ENCODE measurements at regions not wholly inside any gene's neighbourhood (a gene's known extent, or its start where the extent isn't known, plus 50 kb on each side); places are given as distances from the start of the nearest gene placed in this dataset.

DNA sequence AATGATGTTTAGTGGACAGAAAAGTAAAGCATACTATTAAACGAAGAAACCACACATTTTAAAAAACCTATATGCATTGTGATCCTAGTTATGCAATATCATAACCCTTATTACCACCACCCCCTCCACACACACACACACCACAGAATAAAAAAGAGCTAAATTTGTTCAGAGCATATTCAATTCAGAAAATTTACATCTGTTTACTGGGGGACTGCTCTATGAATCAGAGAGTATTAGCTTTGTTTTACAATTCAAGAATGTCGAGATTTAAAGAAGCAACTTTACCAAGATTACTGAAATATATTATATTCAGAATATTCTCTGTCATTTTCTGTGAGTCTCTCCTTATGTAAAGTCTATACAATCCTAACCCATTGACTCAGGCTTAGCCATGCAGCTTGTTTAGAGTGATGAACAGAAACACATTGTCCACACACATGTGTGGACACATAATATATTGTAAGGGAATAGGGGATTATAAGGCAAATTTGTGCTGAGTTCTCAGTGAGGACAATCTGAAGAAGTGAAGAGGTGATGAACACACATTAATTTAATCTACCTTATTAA is 369.6 kb upstream of the MARCKS start:
- H3K27ac ChIP-seq (ENCODE audit: low read depth, low read length), result no peak overlapping the region
- H2AFZ ChIP-seq (ENCODE audit: low read depth, low read length, poor library complexity, severe bottlenecking), result no peak overlapping the region
- ChIA-PET RAD21 (ENCODE audit: low non-redundant PET in 1 of 2, low total read pairs in 2 of 2, uncharacterized antibody in 2 of 2, unreplicated experiment in 2 of 2) (interaction anchor here in 1 of 2 experiments (0.6 kb wide), 1 partner anchor 72 kb away, joined by 4 read pairs; no protein-coding TSS in a partner anchor), CTCF (interaction anchor here (0.7 kb wide), 1 partner anchor 17 kb away, joined by 3 read pairs; no protein-coding TSS in a partner anchor), POLR2A (no interaction called here)
- no peak overlapping the region for H3K4me3 ChIP-seq (replicated peaks in 1 of 2; ENCODE audit: low read depth in 1 of 2, low read length in 2 of 2)
- ATAC-seq (no peak), DNase-seq (ENCODE audit: low read depth, low spot score) (no peak)
- no peaks in the 10 kb centered on the region for H3K36me3 ChIP-seq (ENCODE audit: control insufficient read depth in 1 of 2, insufficient read depth in 2 of 2, low read length in 2 of 2)
- no peaks in the 10 kb centered on the region for H4K20me1 ChIP-seq (ENCODE audit: insufficient read depth)
- no peaks in the 10 kb centered on the region for H3K27me3 ChIP-seq (ENCODE audit: insufficient read depth, low read length)
- intact Hi-C loops (cut with micrococcal nuclease), result no loop called here
- no peak overlapping the region for H3K9ac ChIP-seq (ENCODE audit: low read length)
- no peaks in the 10 kb centered on the region for H3K9me2 ChIP-seq (ENCODE audit: insufficient read depth)
- H3K4me1 ChIP-seq (ENCODE audit: control insufficient read depth in 1 of 2, insufficient read depth in 2 of 2, low read length in 2 of 2), result no peaks in the 10 kb centered on the region
- TF ChIP-seq TCF7L2 (IDR thresholded peaks at IDR 0.05; ENCODE audit: borderline replicate concordance, extremely low read depth, insufficient read depth, insufficient read length) (no peak), ZNF274 (IDR thresholded peaks at IDR 0.05; ENCODE audit: low read depth, low read length) (no peak), POLR2AphosphoS5 (IDR thresholded peaks at IDR 0.05; ENCODE audit: low read depth, low read length) (no peak)
- H3K79me2 ChIP-seq (ENCODE audit: insufficient read depth, low read length), result no peaks in the 10 kb centered on the region
- H3K9me3 ChIP-seq (ENCODE audit: control insufficient read depth in 1 of 2, insufficient read depth in 1 of 2, low read depth in 1 of 2, low read length in 2 of 2), result no peaks in the 10 kb centered on the region
- no peak overlapping the region for H3K4me2 ChIP-seq (ENCODE audit: low read length)
- BruUV-seq (replicated peaks), result no TSS peak

GRCh38 chr6:113488061-113488460 is 369.1 kb upstream of the MARCKS start:
- Histone ChIP-seq H3K27me3 (ENCODE audit: insufficient read depth, low read length) (no peaks in the 10 kb centered on the region), H2AFZ (ENCODE audit: low read depth, low read length, poor library complexity, severe bottlenecking) (no peak overlapping the region), H3K4me1 (ENCODE audit: control insufficient read depth in 1 of 2, insufficient read depth in 2 of 2, low read length in 2 of 2) (no peaks in the 10 kb centered on the region), H3K36me3 (ENCODE audit: control insufficient read depth in 1 of 2, insufficient read depth in 2 of 2, low read length in 2 of 2) (no peaks in the 10 kb centered on the region), H3K4me2 (ENCODE audit: low read length) (no peak overlapping the region), H3K9ac (ENCODE audit: low read length) (no peak overlapping the region), H3K4me3 (replicated peaks in 1 of 2; ENCODE audit: low read depth in 1 of 2, low read length in 2 of 2) (no peak overlapping the region), H3K9me3 (ENCODE audit: control insufficient read depth in 1 of 2, insufficient read depth in 1 of 2, low read depth in 1 of 2, low read length in 2 of 2) (no peaks in the 10 kb centered on the region), H3K27ac (ENCODE audit: low read depth, low read length) (no peak overlapping the region), H3K79me2 (ENCODE audit: insufficient read depth, low read length) (no peaks in the 10 kb centered on the region), H3K9me2 (ENCODE audit: insufficient read depth) (no peaks in the 10 kb centered on the region), H4K20me1 (ENCODE audit: insufficient read depth) (no peaks in the 10 kb centered on the region)
- ChIA-PET CTCF (no interaction called here), RAD21 (ENCODE audit: low non-redundant PET in 1 of 2, low total read pairs in 2 of 2, uncharacterized antibody in 2 of 2, unreplicated experiment in 2 of 2) (no interaction called here), POLR2A (no interaction called here)
- BruUV-seq (replicated peaks), result no TSS peak
- intact Hi-C loops (cut with micrococcal nuclease), result no loop called here
- ATAC-seq (no peak; the same call in 1 of the 2 replicates), DNase-seq (ENCODE audit: low read depth, low spot score) (no peak)
- TF ChIP-seq SP1 (IDR thresholded peaks at IDR 0.05; ENCODE audit: low read depth) (no peak), EGR1 (IDR thresholded peaks at IDR 0.05; ENCODE audit: low read depth) (no peak), CTCF (IDR thresholded peaks at IDR 0.05 in 2 of 3, conservative IDR thresholded peaks at IDR 0.05 in 1 of 3; ENCODE audit: borderline replicate concordance in 1 of 3, insufficient read depth in 1 of 3, low read depth in 2 of 3, low read length in 2 of 3) (peak in 2 of 3 experiments; percentile 12 to 21; a peak in 1 of 6 replicates), YY1 (IDR thresholded peaks at IDR 0.05; ENCODE audit: extremely low read depth, insufficient replicate concordance, low read depth, low read length) (no peak), RAD21 (IDR thresholded peaks at IDR 0.05; ENCODE audit: low read depth) (peak; percentile 49), SRF (IDR thresholded peaks at IDR 0.05; ENCODE audit: low read depth) (no peak)
